ENCODE measurements at regions not wholly inside any gene's neighbourhood (a gene's known extent, or its start where the extent isn't known, plus 50 kb on each side); places are given as distances from the start of the nearest gene placed in this dataset.

- FAIRE-seq = no peak
- TF ChIP-seq CTCF (IDR thresholded peaks at IDR 0.05; ENCODE audit: insufficient read depth, missing control alignments) = no peak
- no peak for DNase-seq (ENCODE audit: insufficient read length, low spot score)
Measured at GRCh38 chr11:45754741-45755140, 50.2 kb upstream of the SLC35C1 start.

GRCh38 chr11:45754261-45754709 is 50.7 kb upstream of the SLC35C1 start:
- TF ChIP-seq CTCF (IDR thresholded peaks at IDR 0.05; ENCODE audit: insufficient read depth, missing control alignments) = no peak
- FAIRE-seq (no peak), DNase-seq (ENCODE audit: insufficient read length, low spot score) (no peak)

GRCh38 chr11:45752106-45752505 is 52.8 kb upstream of the SLC35C1 start:
- no peak for TF ChIP-seq CTCF (IDR thresholded peaks at IDR 0.05; ENCODE audit: insufficient read depth, missing control alignments)
- FAIRE-seq (no peak), DNase-seq (ENCODE audit: insufficient read length, low spot score) (no peak)

GRCh38 chr11:45751430-45751829 is 53.5 kb upstream of the SLC35C1 start:
- no peak for TF ChIP-seq CTCF (IDR thresholded peaks at IDR 0.05; ENCODE audit: insufficient read depth, missing control alignments)
- DNase-seq (ENCODE audit: insufficient read length, low spot score) = no peak
- FAIRE-seq = no peak

GRCh38 chr11:45750439-45750838 is 54.5 kb upstream of the SLC35C1 start:
- DNase-seq (ENCODE audit: insufficient read length, low spot score) = no peak
- no peak for FAIRE-seq
- no peak for TF ChIP-seq CTCF (IDR thresholded peaks at IDR 0.05; ENCODE audit: insufficient read depth, missing control alignments)

- DNase-seq (ENCODE audit: insufficient read length, low spot score) (no peak), FAIRE-seq (no peak)
- no peak for TF ChIP-seq CTCF (IDR thresholded peaks at IDR 0.05; ENCODE audit: insufficient read depth, missing control alignments)
Measured at GRCh38 chr11:45748801-45749200, 56.1 kb upstream of the SLC35C1 start.

GRCh38 chr11:45745065-45745811 is 59.7 kb upstream of the SLC35C1 start:
- FAIRE-seq (no peak), DNase-seq (ENCODE audit: insufficient read length, low spot score) (no peak)
- no peak for TF ChIP-seq CTCF (IDR thresholded peaks at IDR 0.05; ENCODE audit: insufficient read depth, missing control alignments)

Data from D721Med (cell line).